SK-N-MC (cell line): ENCODE measurements at regions not wholly inside any gene's neighbourhood (a gene's known extent, or its start where the extent isn't known, plus 50 kb on each side); places are given as distances from the start of the nearest gene placed in this dataset.

ENCODE experiments used
- EZH2 ChIP-seq: fragments of 200-600 bp; sonication (generic); IDR thresholded peaks from one replicate; pipeline ENCODE4 v1.6.1; 2017; ENCODE audit warnings: antibody characterized with exemption
- FOXP2 ChIP-seq: optimal IDR thresholded peaks from 2 replicates; pipeline ENCODE3; 2011; ENCODE audit warnings: mild to moderate bottlenecking, moderate library complexity; ENCODE audit not compliant: insufficient read depth; ENCODE audit errors: extremely low read length, control extremely low read depth
- POLR2AphosphoS5 ChIP-seq: IDR thresholded peaks from 2 replicates; pipeline ENCODE4 v1.6.1; 2012; ENCODE audit warnings: mild to moderate bottlenecking, low read depth, low read length, borderline replicate concordance

GRCh38 chr4:15294832-15295231 lies 133.0 kb upstream of the C1QTNF7 start:
- TF ChIP-seq EZH2, result no peak
- TF ChIP-seq POLR2AphosphoS5, result no peak
- TF ChIP-seq FOXP2, result no peak
